SK-N-SH treated with all-trans-retinoic acid at 6 μM for 48 hours (cell line): ENCODE measurements at regions not wholly inside any gene's neighbourhood (a gene's known extent, or its start where the extent isn't known, plus 50 kb on each side); places are given as distances from the start of the nearest gene placed in this dataset.

Experiments
- GLIS3 ChIP-seq: fragments of 250-450 bp; sonication (Bioruptor Pico); IDR thresholded peaks from 2 replicates; pipeline ENCODE4 v1.5.0; 2020; ENCODE audit warnings: mild to moderate bottlenecking, moderate library complexity
- ISL1 ChIP-seq: fragments of 250-450 bp; sonication (Bioruptor Pico); IDR thresholded peaks from 2 replicates; pipeline ENCODE4 v2.1.2; 2022; ENCODE audit warnings: mild to moderate bottlenecking, moderate library complexity
- OSR1 ChIP-seq: fragments of 250-450 bp; sonication (Bioruptor Pico); IDR thresholded peaks from 2 replicates; pipeline ENCODE4 v1.8.0; 2022; ENCODE audit warnings: moderate library complexity, mild to moderate bottlenecking, inconsistent platforms
- PATZ1 ChIP-seq: fragments of 250-450 bp; sonication (Bioruptor Pico); IDR thresholded peaks from 2 replicates; pipeline ENCODE4 v1.8.0; 2020; ENCODE audit warnings: mild to moderate bottlenecking, moderate library complexity, borderline replicate concordance
- PPARA ChIP-seq: fragments of 250-450 bp; sonication (Bioruptor Pico); IDR thresholded peaks from 2 replicates; pipeline ENCODE4 v1.5.0; 2020; ENCODE audit warnings: mild to moderate bottlenecking, borderline replicate concordance
- SNAI2 ChIP-seq: fragments of 250-450 bp; sonication (Bioruptor Pico); IDR thresholded peaks from 2 replicates; pipeline ENCODE4 v1.5.0; 2020; ENCODE audit warnings: mild to moderate bottlenecking, moderate library complexity
- ZFP3 ChIP-seq: fragments of 250-450 bp; sonication (Bioruptor Pico); IDR thresholded peaks from 2 replicates; pipeline ENCODE4 v1.5.0; 2020; ENCODE audit warnings: mild to moderate bottlenecking, moderate library complexity
- ZNF565 ChIP-seq: fragments of 450-650 bp; formaldehyde crosslinking; conservative IDR thresholded peaks from 2 replicates; pipeline ENCODE4 v1.5.0; 2020; ENCODE audit warnings: low read depth, mild to moderate bottlenecking, moderate library complexity
- ZNF70 ChIP-seq: fragments of 450-650 bp; formaldehyde crosslinking; IDR thresholded peaks from 2 replicates; pipeline ENCODE4 v1.5.0; 2020; ENCODE audit warnings: mild to moderate bottlenecking, moderate library complexity
- TF ChIP-seq, protein P1 (sequence below): fragments of 250-450 bp; sonication (Bioruptor Pico); IDR thresholded peaks from 2 replicates; pipeline ENCODE4 v1.5.1; 2021; ENCODE audit warnings: mild to moderate bottlenecking, moderate library complexity
- TF ChIP-seq, protein P2 (sequence below): fragments of 250-450 bp; sonication (Bioruptor Pico); IDR thresholded peaks from 2 replicates; pipeline ENCODE4 v1.5.1; 2020; ENCODE audit warnings: low read depth, mild to moderate bottlenecking, moderate library complexity

- no peak for TF ChIP-seq ZNF70 (CRISPR knock-in tag)
- no peak for TF ChIP-seq ZNF565
- TF ChIP-seq, protein P1, sequence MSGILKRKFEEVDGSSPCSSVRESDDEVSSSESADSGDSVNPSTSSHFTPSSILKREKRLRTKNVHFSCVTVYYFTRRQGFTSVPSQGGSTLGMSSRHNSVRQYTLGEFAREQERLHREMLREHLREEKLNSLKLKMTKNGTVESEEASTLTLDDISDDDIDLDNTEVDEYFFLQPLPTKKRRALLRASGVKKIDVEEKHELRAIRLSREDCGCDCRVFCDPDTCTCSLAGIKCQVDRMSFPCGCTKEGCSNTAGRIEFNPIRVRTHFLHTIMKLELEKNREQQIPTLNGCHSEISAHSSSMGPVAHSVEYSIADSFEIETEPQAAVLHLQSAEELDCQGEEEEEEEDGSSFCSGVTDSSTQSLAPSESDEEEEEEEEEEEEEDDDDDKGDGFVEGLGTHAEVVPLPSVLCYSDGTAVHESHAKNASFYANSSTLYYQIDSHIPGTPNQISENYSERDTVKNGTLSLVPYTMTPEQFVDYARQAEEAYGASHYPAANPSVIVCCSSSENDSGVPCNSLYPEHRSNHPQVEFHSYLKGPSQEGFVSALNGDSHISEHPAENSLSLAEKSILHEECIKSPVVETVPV = no peak
- no peak for TF ChIP-seq GLIS3 (CRISPR knock-in tag)
- TF ChIP-seq SNAI2 (CRISPR knock-in tag) = no peak
- TF ChIP-seq ZFP3 = no peak
- TF ChIP-seq PATZ1 = no peak
- no peak for TF ChIP-seq ISL1
- TF ChIP-seq OSR1 (CRISPR knock-in tag) = no peak
- no peak for TF ChIP-seq PPARA (CRISPR knock-in tag)
- TF ChIP-seq, protein P2, sequence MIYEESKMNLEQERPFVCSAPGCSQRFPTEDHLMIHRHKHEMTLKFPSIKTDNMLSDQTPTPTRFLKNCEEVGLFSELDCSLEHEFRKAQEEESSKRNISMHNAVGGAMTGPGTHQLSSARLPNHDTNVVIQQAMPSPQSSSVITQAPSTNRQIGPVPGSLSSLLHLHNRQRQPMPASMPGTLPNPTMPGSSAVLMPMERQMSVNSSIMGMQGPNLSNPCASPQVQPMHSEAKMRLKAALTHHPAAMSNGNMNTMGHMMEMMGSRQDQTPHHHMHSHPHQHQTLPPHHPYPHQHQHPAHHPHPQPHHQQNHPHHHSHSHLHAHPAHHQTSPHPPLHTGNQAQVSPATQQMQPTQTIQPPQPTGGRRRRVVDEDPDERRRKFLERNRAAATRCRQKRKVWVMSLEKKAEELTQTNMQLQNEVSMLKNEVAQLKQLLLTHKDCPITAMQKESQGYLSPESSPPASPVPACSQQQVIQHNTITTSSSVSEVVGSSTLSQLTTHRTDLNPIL = no peak
Measured at GRCh38 chr1:67545364-67545763, 115.2 kb upstream of the SERBP1 start.
